Vagina (tissue), 2 donors: ENCODE measurements at regions not wholly inside any gene's neighbourhood (a gene's known extent, or its start where the extent isn't known, plus 50 kb on each side); places are given as distances from the start of the nearest gene placed in this dataset.
"Not testable (repeated sequence)": the region's sequence is repeated elsewhere in the genome, so short reads cannot be mapped to it uniquely, and the experiment has no call there.

Experiments
- POLR2A ChIP-seq, 2 donors: fragments of 450-650 bp; IDR thresholded peaks; one replicate each; pipeline ENCODE4 v1.6.1; 2017; ENCODE audit warnings: antibody characterized with exemption in 2 of 2, mild to moderate bottlenecking in 2 of 2, moderate library complexity in 2 of 2
- POLR2AphosphoS5 ChIP-seq, 2 donors: sonication (generic); formaldehyde crosslinking; IDR thresholded peaks; one replicate each; pipeline ENCODE4 v1.9.0; 2017; ENCODE audit warnings: antibody characterized with exemption in 2 of 2, mild to moderate bottlenecking in 2 of 2, low read depth in 1 of 2; ENCODE audit not compliant: insufficient read depth in 1 of 2
- TF ChIP-seq, protein P1 (sequence below), 3 experiments: fragments of 450-650 bp in 2 of 3; fragments of 200-600 bp in 1 of 3; sonication (generic) in 1 of 3; IDR thresholded peaks; one replicate each; pipeline ENCODE4 v1.5.1; 2017 to 2019; ENCODE audit warnings: antibody characterized with exemption in 3 of 3, mild to moderate bottlenecking in 2 of 3, moderate library complexity in 2 of 3

DNA sequence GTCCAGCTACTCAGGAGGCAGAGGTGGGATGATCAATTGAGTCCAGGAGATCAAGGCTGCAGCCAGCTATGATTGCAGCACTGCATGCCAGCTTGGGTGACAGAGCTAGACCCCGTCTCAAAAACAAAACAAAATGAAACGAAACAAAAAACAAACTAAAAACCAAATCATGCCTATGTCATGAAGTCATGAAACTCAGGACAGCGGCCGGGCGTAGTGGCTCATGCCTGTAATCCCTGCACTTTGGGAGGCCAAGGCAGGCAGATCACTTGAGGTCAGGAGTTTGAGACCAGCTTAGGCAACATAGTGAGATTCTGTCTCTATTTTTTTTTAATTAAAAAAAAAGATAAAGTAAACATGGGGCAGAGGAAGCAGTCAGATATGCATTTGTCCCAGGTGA, 472.6 kb downstream of the GOLGA6L6 start:
- TF ChIP-seq, protein P1, sequence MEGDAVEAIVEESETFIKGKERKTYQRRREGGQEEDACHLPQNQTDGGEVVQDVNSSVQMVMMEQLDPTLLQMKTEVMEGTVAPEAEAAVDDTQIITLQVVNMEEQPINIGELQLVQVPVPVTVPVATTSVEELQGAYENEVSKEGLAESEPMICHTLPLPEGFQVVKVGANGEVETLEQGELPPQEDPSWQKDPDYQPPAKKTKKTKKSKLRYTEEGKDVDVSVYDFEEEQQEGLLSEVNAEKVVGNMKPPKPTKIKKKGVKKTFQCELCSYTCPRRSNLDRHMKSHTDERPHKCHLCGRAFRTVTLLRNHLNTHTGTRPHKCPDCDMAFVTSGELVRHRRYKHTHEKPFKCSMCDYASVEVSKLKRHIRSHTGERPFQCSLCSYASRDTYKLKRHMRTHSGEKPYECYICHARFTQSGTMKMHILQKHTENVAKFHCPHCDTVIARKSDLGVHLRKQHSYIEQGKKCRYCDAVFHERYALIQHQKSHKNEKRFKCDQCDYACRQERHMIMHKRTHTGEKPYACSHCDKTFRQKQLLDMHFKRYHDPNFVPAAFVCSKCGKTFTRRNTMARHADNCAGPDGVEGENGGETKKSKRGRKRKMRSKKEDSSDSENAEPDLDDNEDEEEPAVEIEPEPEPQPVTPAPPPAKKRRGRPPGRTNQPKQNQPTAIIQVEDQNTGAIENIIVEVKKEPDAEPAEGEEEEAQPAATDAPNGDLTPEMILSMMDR (IDR thresholded peaks at IDR 0.05) = not testable (repeated sequence)
- TF ChIP-seq POLR2A (IDR thresholded peaks at IDR 0.05); POLR2AphosphoS5 (IDR thresholded peaks at IDR 0.05; ENCODE audit: insufficient read depth in 1 of 2, low read depth in 1 of 2): not testable (repeated sequence)
